ENCODE measurements at regions not wholly inside any gene's neighbourhood (a gene's known extent, or its start where the extent isn't known, plus 50 kb on each side); places are given as distances from the start of the nearest gene placed in this dataset.
"Not testable (repeated sequence)": the region's sequence is repeated elsewhere in the genome, so short reads cannot be mapped to it uniquely, and the experiment has no call there.

- Histone ChIP-seq H3K4me3 (ENCODE audit: low read length) (no peak overlapping the region), H3K4me1 (ENCODE audit: control insufficient read depth, insufficient read depth, low read length) (no peaks in the 10 kb centered on the region)
These were observed 80.0 kb downstream of the GALR1 start for GRCh38 chr18:77329651-77330050.

GRCh38 chr18:77334876-77335275, 85.2 kb downstream of the GALR1 start:
- Histone ChIP-seq H3K27me3 (ENCODE audit: control insufficient read depth, insufficient read depth, low read length) (no peaks in the 10 kb centered on the region), H3K27ac (ENCODE audit: low read depth, low read length) (no peak overlapping the region), H3K4me1 (ENCODE audit: control insufficient read depth, insufficient read depth, low read length) (no peaks in the 10 kb centered on the region), H3K36me3 (ENCODE audit: control insufficient read depth, insufficient read depth, low read length) (no peaks in the 10 kb centered on the region), H3K9ac (ENCODE audit: low read length) (no peak overlapping the region), H3K4me3 (ENCODE audit: low read length) (no peak overlapping the region)

More at GRCh38 chr18:77329651-77330050, 80.0 kb downstream of the GALR1 start:
- no peaks in the 10 kb centered on the region for H3K27me3 ChIP-seq (ENCODE audit: control insufficient read depth, insufficient read depth, low read length)
- no peaks in the 10 kb centered on the region for H3K36me3 ChIP-seq (ENCODE audit: control insufficient read depth, insufficient read depth, low read length)
- H3K27ac ChIP-seq (ENCODE audit: low read depth, low read length) = no peak overlapping the region
- no peak overlapping the region for H3K9ac ChIP-seq (ENCODE audit: low read length)

- H3K4me3 ChIP-seq (ENCODE audit: low read length) = no peak overlapping the region
- no peaks in the 10 kb centered on the region for H3K36me3 ChIP-seq (ENCODE audit: control insufficient read depth, insufficient read depth, low read length)
- no peak overlapping the region for H3K27ac ChIP-seq (ENCODE audit: low read depth, low read length)
- H3K9ac ChIP-seq (ENCODE audit: low read length) = no peak overlapping the region
- H3K4me1 ChIP-seq (ENCODE audit: control insufficient read depth, insufficient read depth, low read length) = no peaks in the 10 kb centered on the region
- no peaks in the 10 kb centered on the region for H3K27me3 ChIP-seq (ENCODE audit: control insufficient read depth, insufficient read depth, low read length)
These were observed 88.0 kb downstream of the GALR1 start for GRCh38 chr18:77337604-77338003.

- Histone ChIP-seq H3K4me3 (ENCODE audit: low read length) (no peak overlapping the region), H3K27ac (ENCODE audit: low read depth, low read length) (no peak overlapping the region), H3K4me1 (ENCODE audit: control insufficient read depth, insufficient read depth, low read length) (no peaks in the 10 kb centered on the region)
These were observed 89.4 kb downstream of the GALR1 start for GRCh38 chr18:77339093-77339492.

GRCh38 chr18:77339623-77340022, 90.0 kb downstream of the GALR1 start:
- Histone ChIP-seq H3K4me1 (ENCODE audit: control insufficient read depth, insufficient read depth, low read length) (no peaks in the 10 kb centered on the region), H3K27me3 (ENCODE audit: control insufficient read depth, insufficient read depth, low read length) (no peaks in the 10 kb centered on the region), H3K27ac (ENCODE audit: low read depth, low read length) (no peak overlapping the region), H3K36me3 (ENCODE audit: control insufficient read depth, insufficient read depth, low read length) (no peaks in the 10 kb centered on the region), H3K9ac (ENCODE audit: low read length) (no peak overlapping the region), H3K4me3 (ENCODE audit: low read length) (no peak overlapping the region)

More at GRCh38 chr18:77339093-77339492, 89.4 kb downstream of the GALR1 start:
- H3K27me3 ChIP-seq (ENCODE audit: control insufficient read depth, insufficient read depth, low read length) = no peaks in the 10 kb centered on the region
- no peak overlapping the region for H3K9ac ChIP-seq (ENCODE audit: low read length)
- no peaks in the 10 kb centered on the region for H3K36me3 ChIP-seq (ENCODE audit: control insufficient read depth, insufficient read depth, low read length)

GRCh38 chr18:77340815-77341214, 91.2 kb downstream of the GALR1 start:
- H3K4me1 ChIP-seq (ENCODE audit: control insufficient read depth, insufficient read depth, low read length) = no peaks in the 10 kb centered on the region
- H3K9ac ChIP-seq (ENCODE audit: low read length) = no peak overlapping the region
- H3K27ac ChIP-seq (ENCODE audit: low read depth, low read length) = no peak overlapping the region
- H3K36me3 ChIP-seq (ENCODE audit: control insufficient read depth, insufficient read depth, low read length) = no peaks in the 10 kb centered on the region
- no peaks in the 10 kb centered on the region for H3K27me3 ChIP-seq (ENCODE audit: control insufficient read depth, insufficient read depth, low read length)
- H3K4me3 ChIP-seq (ENCODE audit: low read length) = no peak overlapping the region

GRCh38 chr18:77341527-77342325, 92.1 kb downstream of the GALR1 start:
- no peaks in the 10 kb centered on the region for H3K4me1 ChIP-seq (ENCODE audit: control insufficient read depth, insufficient read depth, low read length)
- H3K27me3 ChIP-seq (ENCODE audit: control insufficient read depth, insufficient read depth, low read length) = no peaks in the 10 kb centered on the region
- no peak overlapping the region for H3K9ac ChIP-seq (ENCODE audit: low read length)

GRCh38 chr18:77342736-77343135, 93.1 kb downstream of the GALR1 start:
- no peaks in the 10 kb centered on the region for H3K27me3 ChIP-seq (ENCODE audit: control insufficient read depth, insufficient read depth, low read length)
- no peaks in the 10 kb centered on the region for H3K4me1 ChIP-seq (ENCODE audit: control insufficient read depth, insufficient read depth, low read length)
- H3K36me3 ChIP-seq (ENCODE audit: control insufficient read depth, insufficient read depth, low read length) = no peaks in the 10 kb centered on the region
- no peak overlapping the region for H3K9ac ChIP-seq (ENCODE audit: low read length)
- no peak overlapping the region for H3K4me3 ChIP-seq (ENCODE audit: low read length)
- H3K27ac ChIP-seq (ENCODE audit: low read depth, low read length) = no peak overlapping the region

More at GRCh38 chr18:77341527-77342325, 92.1 kb downstream of the GALR1 start:
- no peak overlapping the region for H3K4me3 ChIP-seq (ENCODE audit: low read length)
- H3K27ac ChIP-seq (ENCODE audit: low read depth, low read length) = no peak overlapping the region
- H3K36me3 ChIP-seq (ENCODE audit: control insufficient read depth, insufficient read depth, low read length) = no peaks in the 10 kb centered on the region

- H3K9ac ChIP-seq (ENCODE audit: low read length) = no peak overlapping the region
- no peaks in the 10 kb centered on the region for H3K27me3 ChIP-seq (ENCODE audit: control insufficient read depth, insufficient read depth, low read length)
- H3K27ac ChIP-seq (ENCODE audit: low read depth, low read length) = no peak overlapping the region
- no peaks in the 10 kb centered on the region for H3K36me3 ChIP-seq (ENCODE audit: control insufficient read depth, insufficient read depth, low read length)
- no peak overlapping the region for H3K4me3 ChIP-seq (ENCODE audit: low read length)
- H3K4me1 ChIP-seq (ENCODE audit: control insufficient read depth, insufficient read depth, low read length) = no peaks in the 10 kb centered on the region
These were observed 94.3 kb downstream of the GALR1 start for GRCh38 chr18:77343846-77344510.

- Histone ChIP-seq H3K4me3 (ENCODE audit: low read length) (no peak overlapping the region), H3K36me3 (ENCODE audit: control insufficient read depth, insufficient read depth, low read length) (no peaks in the 10 kb centered on the region), H3K27me3 (ENCODE audit: control insufficient read depth, insufficient read depth, low read length) (no peaks in the 10 kb centered on the region), H3K4me1 (ENCODE audit: control insufficient read depth, insufficient read depth, low read length) (no peaks in the 10 kb centered on the region), H3K9ac (ENCODE audit: low read length) (no peak overlapping the region), H3K27ac (ENCODE audit: low read depth, low read length) (no peak overlapping the region)
These were observed 95.3 kb downstream of the GALR1 start for GRCh38 chr18:77344786-77345500.

- Histone ChIP-seq H3K36me3 (ENCODE audit: control insufficient read depth, insufficient read depth, low read length) (no peaks in the 10 kb centered on the region), H3K4me1 (ENCODE audit: control insufficient read depth, insufficient read depth, low read length) (no peaks in the 10 kb centered on the region), H3K27ac (ENCODE audit: low read depth, low read length) (no peak overlapping the region), H3K4me3 (ENCODE audit: low read length) (no peak overlapping the region), H3K9ac (ENCODE audit: low read length) (no peak overlapping the region), H3K27me3 (ENCODE audit: control insufficient read depth, insufficient read depth, low read length) (no peaks in the 10 kb centered on the region)
These were observed 96.7 kb downstream of the GALR1 start for GRCh38 chr18:77346208-77346810.

- H3K9ac ChIP-seq (ENCODE audit: low read length); H3K4me1 ChIP-seq (ENCODE audit: control insufficient read depth, insufficient read depth, low read length); H3K36me3 ChIP-seq (ENCODE audit: control insufficient read depth, insufficient read depth, low read length); H3K27ac ChIP-seq (ENCODE audit: low read depth, low read length); H3K4me3 ChIP-seq (ENCODE audit: low read length); H3K27me3 ChIP-seq (ENCODE audit: control insufficient read depth, insufficient read depth, low read length): not testable (repeated sequence)
These were observed 103.7 kb downstream of the GALR1 start for GRCh38 chr18:77353349-77353748.
